Esophagus muscularis mucosa (tissue), 4 donors: ENCODE measurements at regions not wholly inside any gene's neighbourhood (a gene's known extent, or its start where the extent isn't known, plus 50 kb on each side); places are given as distances from the start of the nearest gene placed in this dataset.

Experiments
- DNase-seq: peaks from one replicate; pipeline ENCODE4 v3.0.0-alpha.2; 2017; ENCODE audit errors: extremely low spot score
- H3K27ac ChIP-seq, 4 donors: fragments of 200-600 bp; sonication (generic); replicated peaks in 1 of 4; 1 replicate in 3 of 4; 2 replicates in 1 of 4; pipeline ENCODE4 v1.5.1; 2016 to 2019; ENCODE audit warnings: mild to moderate bottlenecking in 1 of 4
- H3K27me3 ChIP-seq, 4 donors: fragments of 200-600 bp; sonication (generic); one replicate each; pipeline versions ENCODE4 v1.5.1 to v1.6.0; 2016 to 2019
- H3K36me3 ChIP-seq, 4 donors: fragments of 200-600 bp; sonication (generic); one replicate each; pipeline ENCODE4 v1.5.1; 2016 to 2019
- H3K4me1 ChIP-seq, 4 donors: fragments of 200-600 bp; sonication (generic); one replicate each; pipeline ENCODE4 v1.5.1; 2016 to 2019
- H3K4me3 ChIP-seq, 4 donors: fragments of 200-600 bp; sonication (generic); 1 replicate in 2 of 4; 2 replicates in 2 of 4; pipeline ENCODE4 v1.5.1; 2016 to 2019; ENCODE audit warnings: mild to moderate bottlenecking in 4 of 4, moderate library complexity in 1 of 4
- H3K9me3 ChIP-seq, 4 donors: fragments of 200-600 bp; sonication (generic); 1 replicate in 3 of 4; 2 replicates in 1 of 4; pipeline ENCODE4 v1.5.1; 2016 to 2019
- CTCF ChIP-seq, 3 experiments: fragments of 200-600 bp in 2 of 3; fragments of 450-650 bp in 1 of 3; sonication (generic) in 2 of 3; IDR thresholded peaks; one replicate each; pipeline ENCODE4 v1.5.1; 2017 to 2019; ENCODE audit warnings: antibody characterized with exemption in 3 of 3, mild to moderate bottlenecking in 2 of 3, moderate library complexity in 1 of 3
- EP300 ChIP-seq: sonication (generic); formaldehyde crosslinking; IDR thresholded peaks from one replicate; pipeline ENCODE4 v1.6.1; 2017; ENCODE audit warnings: antibody characterized with exemption
- POLR2A ChIP-seq: fragments of 450-650 bp; IDR thresholded peaks from one replicate; pipeline ENCODE4 v1.6.1; 2017; ENCODE audit warnings: antibody characterized with exemption, moderate library complexity, mild to moderate bottlenecking, low read depth
- POLR2AphosphoS5 ChIP-seq, 2 donors: sonication (generic); formaldehyde crosslinking; IDR thresholded peaks; one replicate each; pipeline ENCODE4 v1.6.1; 2017; ENCODE audit warnings: antibody characterized with exemption in 2 of 2
- WGBS: methylation state at CpG from one replicate; pipeline ENCODE4 v1.1.5; 2018; 5-methylcytosine and 5-hydroxymethylcytosine counted together
- intact Hi-C: fragments of 100-400 bp; cut with DNase I; formaldehyde crosslinking; loops from one replicate; pipeline ENCODE4 v1.15.1; 2023

GRCh38 chr12:24488906-24489619 is 459.8 kb downstream of the BCAT1 start:
- Histone ChIP-seq H3K9me3 (no peaks in the 10 kb centered on the region), H3K4me3 (no peak overlapping the region), H3K36me3 (no peaks in the 10 kb centered on the region), H3K27ac (no peak overlapping the region), H3K27me3 (no peaks in the 10 kb centered on the region), H3K4me1 (no peaks in the 10 kb centered on the region)
- intact Hi-C loops, result no loop called here
- no peak for DNase-seq
- 85% methylated on average over 6 of the region's 6 CpGs for WGBS
- TF ChIP-seq EP300, result no peak
- no peak for TF ChIP-seq POLR2AphosphoS5 (IDR thresholded peaks at IDR 0.05)
- no peak for TF ChIP-seq CTCF (IDR thresholded peaks at IDR 0.05)
- no peak for TF ChIP-seq POLR2A

GRCh38 chr12:24488091-24488596 is 460.8 kb downstream of the BCAT1 start:
- H3K27me3 ChIP-seq, result no peaks in the 10 kb centered on the region
- no peaks in the 10 kb centered on the region for H3K36me3 ChIP-seq
- WGBS, result 100% methylated on average over 2 of the region's 2 CpGs
- no peak for TF ChIP-seq POLR2A
- H3K27ac ChIP-seq, result no peak overlapping the region
- H3K9me3 ChIP-seq, result no peaks in the 10 kb centered on the region
- no peak overlapping the region for H3K4me3 ChIP-seq
- intact Hi-C loops, result no loop called here
- no peak for DNase-seq
- no peaks in the 10 kb centered on the region for H3K4me1 ChIP-seq

DNA sequence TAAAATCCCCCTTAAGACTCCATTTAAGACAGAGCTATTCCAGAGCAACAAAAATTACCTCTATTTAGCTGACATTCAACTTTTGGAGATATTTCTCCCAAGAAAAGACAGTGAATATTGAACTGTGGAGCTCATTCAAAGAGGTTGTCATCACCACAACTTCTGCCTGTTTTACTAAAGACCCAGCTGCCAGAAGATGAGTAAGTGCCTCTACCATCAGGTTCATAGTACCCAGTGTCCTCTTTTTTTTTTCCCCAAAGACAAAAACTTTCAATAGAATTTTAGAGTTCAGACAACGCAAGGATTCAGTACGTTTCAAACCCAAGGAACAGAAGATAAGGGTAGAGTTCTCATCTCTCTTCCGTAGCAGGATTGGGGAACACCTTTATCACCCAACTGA is 461.3 kb downstream of the BCAT1 start:
- TF ChIP-seq EP300 (no peak), POLR2AphosphoS5 (IDR thresholded peaks at IDR 0.05) (no peak), CTCF (IDR thresholded peaks at IDR 0.05) (no peak), POLR2A (no peak)
- H3K4me1 ChIP-seq, result no peaks in the 10 kb centered on the region
- no peak overlapping the region for H3K4me3 ChIP-seq
- H3K27ac ChIP-seq, result no peak overlapping the region
- no peaks in the 10 kb centered on the region for H3K27me3 ChIP-seq
- WGBS, result 83% methylated on average over 3 of the region's 3 CpGs
- H3K9me3 ChIP-seq, result no peaks in the 10 kb centered on the region
- no peaks in the 10 kb centered on the region for H3K36me3 ChIP-seq
- intact Hi-C loops, result no loop called here
- DNase-seq, result no peak

- no peaks in the 10 kb centered on the region for H3K36me3 ChIP-seq
- no peak overlapping the region for H3K4me3 ChIP-seq
- no peaks in the 10 kb centered on the region for H3K4me1 ChIP-seq
- 93% methylated on average over 3 of the region's 3 CpGs for WGBS
- DNase-seq, result no peak
- no peak for TF ChIP-seq POLR2AphosphoS5 (IDR thresholded peaks at IDR 0.05)
- TF ChIP-seq EP300, result no peak
- no peak for TF ChIP-seq CTCF (IDR thresholded peaks at IDR 0.05)
- TF ChIP-seq POLR2A, result no peak
- H3K27me3 ChIP-seq, result no peaks in the 10 kb centered on the region
- H3K27ac ChIP-seq, result no peak overlapping the region
- no peaks in the 10 kb centered on the region for H3K9me3 ChIP-seq
- intact Hi-C loops, result no loop called here
Measured at GRCh38 chr12:24483732-24484131, 465.2 kb downstream of the BCAT1 start.

DNA sequence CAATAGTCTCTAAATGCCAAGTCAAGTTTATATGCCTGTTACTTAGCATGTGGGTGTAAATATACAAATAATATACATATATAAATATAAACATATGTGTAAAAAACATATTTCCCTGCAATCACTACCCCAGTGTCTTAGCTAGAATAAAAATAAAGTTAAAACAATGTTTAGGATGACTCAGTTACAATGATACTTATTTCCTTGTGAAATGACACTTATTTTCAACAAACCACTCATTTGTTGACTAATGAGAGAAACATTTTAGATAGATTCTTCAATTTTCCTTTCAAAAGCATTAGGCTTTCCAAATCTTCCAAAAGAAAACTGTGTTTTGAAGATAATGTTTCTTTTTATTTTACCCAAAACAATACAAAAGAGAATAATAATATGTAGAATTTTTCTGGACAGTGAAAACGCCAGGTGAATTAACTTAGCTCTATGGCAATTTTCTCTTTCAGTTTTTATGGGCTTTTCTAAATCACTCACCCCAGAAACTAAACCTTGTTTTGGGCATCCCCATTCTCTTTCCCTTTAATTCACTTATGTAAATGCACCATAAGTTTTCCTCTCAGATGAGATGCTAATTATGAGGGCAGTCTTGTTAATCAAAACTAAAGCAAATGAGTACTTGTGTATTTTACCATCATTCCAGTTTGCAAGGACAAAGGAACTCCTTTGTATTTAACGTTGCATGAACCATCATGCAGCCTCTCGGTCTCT is 465.9 kb downstream of the BCAT1 start:
- TF ChIP-seq POLR2AphosphoS5 (IDR thresholded peaks at IDR 0.05) (no peak), POLR2A (no peak), CTCF (IDR thresholded peaks at IDR 0.05) (no peak), EP300 (no peak)
- no peak overlapping the region for H3K4me3 ChIP-seq
- H3K4me1 ChIP-seq, result no peaks in the 10 kb centered on the region
- 87% methylated on average over 3 of the region's 3 CpGs for whole genome bisulfite sequencing
- intact Hi-C loops, result no loop called here
- H3K27ac ChIP-seq, result no peak overlapping the region
- no peaks in the 10 kb centered on the region for H3K36me3 ChIP-seq
- no peaks in the 10 kb centered on the region for H3K9me3 ChIP-seq
- no peaks in the 10 kb centered on the region for H3K27me3 ChIP-seq
- no peak for DNase-seq
